IMR-90 (cell line): ENCODE measurements at regions not wholly inside any gene's neighbourhood (a gene's known extent, or its start where the extent isn't known, plus 50 kb on each side); places are given as distances from the start of the nearest gene placed in this dataset.

Experiments
- ATAC-seq: fragments of 200-7000 bp; cut with Tn5 transposase; 2 replicates; pipeline ENCODE4 v1.9.1; 2020; ENCODE audit warnings: low read depth, mild to moderate bottlenecking, moderate library complexity
- BruUV-seq: library from RNA; stranded (reverse); fragments of 400-500 nt; replicated peaks from 2 replicates; lab custom pipeline; 2021; lab: Mats Ljungman, UMichigan
- CTCF ChIA-PET: fragments of 300-600 bp; formaldehyde crosslinking; extraction: SDS; loops from one replicate; lab custom pipeline; 2021; ENCODE audit warnings: antibody characterized with exemption; lab: Yijun Ruan, JAX
- POLR2A ChIA-PET: fragments of 300-600 bp; sonication (Branson Sonifier 250); formaldehyde crosslinking; loops from one replicate; lab custom pipeline; 2022; ENCODE audit warnings: antibody characterized with exemption; ENCODE audit not compliant: unreplicated experiment; lab: Charles Lee
- DNase-seq: peaks from one replicate; pipeline ENCODE4 v3.0.0; 2013
- H2AFZ ChIP-seq: replicated peaks from 2 replicates; pipeline ENCODE3; 2013; ENCODE audit warnings: low read length, mild to moderate bottlenecking; ENCODE audit not compliant: poor library complexity
- H2AK5ac ChIP-seq: 2 replicates; pipeline ENCODE4 v1.6.1; 2013; ENCODE audit warnings: low read depth, low read length, inconsistent platforms
- H2AK9ac ChIP-seq: replicated peaks from 2 replicates; pipeline ENCODE3; 2013; ENCODE audit warnings: mild to moderate bottlenecking, low read depth, low read length, moderate library complexity; ENCODE audit not compliant: poor library complexity
- H2BK120ac ChIP-seq: 2 replicates; pipeline ENCODE4 v1.6.1; 2013; ENCODE audit warnings: low read depth, low read length, inconsistent platforms
- H2BK15ac ChIP-seq: 3 replicates; pipeline ENCODE4 v1.6.1; 2013; ENCODE audit warnings: low read depth, low read length, inconsistent platforms
- H2BK20ac ChIP-seq: 2 replicates; pipeline ENCODE4 v1.6.1; 2013; ENCODE audit warnings: low read depth, mild to moderate bottlenecking, inconsistent platforms, low read length, moderate library complexity
- H2BK5ac ChIP-seq: 2 replicates; pipeline ENCODE4 v1.6.1; 2013; ENCODE audit warnings: mild to moderate bottlenecking, low read depth, low read length, inconsistent platforms; ENCODE audit not compliant: poor library complexity, severe bottlenecking
- H3K14ac ChIP-seq: replicated peaks from 2 replicates; pipeline ENCODE4 v1.6.1; 2013; ENCODE audit warnings: low read depth, low read length, inconsistent platforms
- H3K18ac ChIP-seq: 2 replicates; pipeline ENCODE4 v1.6.1; 2013; ENCODE audit warnings: low read depth, low read length, control low read depth
- H3K23ac ChIP-seq: 2 replicates; pipeline ENCODE4 v1.6.1; 2013; ENCODE audit warnings: low read depth, low read length, inconsistent platforms
- H3K27ac ChIP-seq: 2 replicates; pipeline ENCODE4 v1.5.1; 2013; ENCODE audit warnings: mild to moderate bottlenecking, control low read depth, low read length; ENCODE audit not compliant: insufficient read depth
- H3K27me3 ChIP-seq: 2 replicates; pipeline ENCODE4 v1.6.1; 2013; ENCODE audit warnings: low read length; ENCODE audit not compliant: control insufficient read depth, insufficient read depth
- H3K36me3 ChIP-seq: 2 replicates; pipeline ENCODE4 v1.6.1; 2013; ENCODE audit warnings: low read length, mixed read lengths; ENCODE audit not compliant: control insufficient read depth, insufficient read depth
- H3K4ac ChIP-seq: 2 replicates; pipeline ENCODE4 v1.6.1; 2013; ENCODE audit warnings: low read depth, low read length, inconsistent platforms
- H3K4me1 ChIP-seq: 2 replicates; pipeline ENCODE4 v1.6.1; 2013; ENCODE audit warnings: low read length, mixed read lengths; ENCODE audit not compliant: control insufficient read depth, insufficient read depth
- H3K4me2 ChIP-seq: 2 replicates; pipeline ENCODE4 v1.6.1; 2013; ENCODE audit warnings: low read depth, mild to moderate bottlenecking, control low read depth, low read length, moderate library complexity
- H3K4me3 ChIP-seq: 2 replicates; pipeline ENCODE4 v1.5.1; 2013; ENCODE audit warnings: low read depth, mild to moderate bottlenecking, control low read depth, low read length, moderate library complexity; ENCODE audit not compliant: insufficient read depth
- H3K56ac ChIP-seq: 2 replicates; pipeline ENCODE4 v1.6.1; 2013; ENCODE audit warnings: low read length, inconsistent platforms; ENCODE audit not compliant: insufficient read depth; ENCODE audit errors: extremely low read depth
- H3K79me1 ChIP-seq, 2 experiments: 2 replicates each; pipeline ENCODE4 v1.6.1; 2013; ENCODE audit warnings: low read length in 2 of 2, inconsistent platforms in 1 of 2, low read depth in 1 of 2
- H3K9ac ChIP-seq: 2 replicates; pipeline ENCODE4 v1.6.1; 2013; ENCODE audit warnings: low read depth, low read length, control low read depth
- H3K9me1 ChIP-seq: 2 replicates; pipeline ENCODE4 v1.6.1; 2013; ENCODE audit warnings: low read length, inconsistent platforms; ENCODE audit not compliant: insufficient read depth
- H3K9me3 ChIP-seq: 2 replicates; pipeline ENCODE4 v1.6.1; 2013; ENCODE audit warnings: low read length; ENCODE audit not compliant: control insufficient read depth, insufficient read depth
- H4K20me1 ChIP-seq: 2 replicates; pipeline ENCODE4 v1.6.1; 2013; ENCODE audit warnings: low read length, inconsistent platforms; ENCODE audit not compliant: insufficient read depth
- H4K5ac ChIP-seq: 2 replicates; pipeline ENCODE4 v1.6.1; 2013; ENCODE audit warnings: mild to moderate bottlenecking, low read depth, low read length, control low read depth
- H4K8ac ChIP-seq, 2 experiments: 2 replicates each; pipeline ENCODE4 v1.6.1; 2013; ENCODE audit warnings: low read depth in 2 of 2, low read length in 2 of 2, control low read depth in 1 of 2, inconsistent platforms in 1 of 2
- H4K91ac ChIP-seq: 2 replicates; pipeline ENCODE4 v1.6.1; 2013; ENCODE audit warnings: low read depth, low read length, inconsistent platforms; ENCODE audit not compliant: insufficient read depth
- BHLHE40 ChIP-seq: fragments of 150-350 bp; IDR thresholded peaks from 2 replicates; pipeline ENCODE4 v1.6.1; 2016; ENCODE audit warnings: mild to moderate bottlenecking, low read depth, low read length
- CEBPB ChIP-seq: IDR thresholded peaks from 2 replicates; pipeline ENCODE4 v1.6.1; 2012; ENCODE audit warnings: low read depth, low read length, improper control_type of control experiment
- CHD1 ChIP-seq: IDR thresholded peaks from 2 replicates; pipeline ENCODE4 v1.6.1; 2012; ENCODE audit warnings: low read depth, low read length, improper control_type of control experiment
- FOS ChIP-seq: fragments of 150-350 bp; IDR thresholded peaks from 2 replicates; pipeline ENCODE4 v1.6.1; 2016; ENCODE audit warnings: low read depth, low read length
- MAZ ChIP-seq: IDR thresholded peaks from 2 replicates; pipeline ENCODE4 v1.6.1; 2012; ENCODE audit warnings: low read depth, mild to moderate bottlenecking, low read length, improper control_type of control experiment, moderate library complexity, borderline replicate concordance
- NFE2L2 ChIP-seq: fragments of 150-350 bp; IDR thresholded peaks from 2 replicates; pipeline ENCODE4 v1.6.1; 2016; ENCODE audit warnings: low read depth, mild to moderate bottlenecking, low read length
- POLR2A ChIP-seq: IDR thresholded peaks from 2 replicates; pipeline ENCODE4 v1.6.1; 2012; ENCODE audit warnings: mild to moderate bottlenecking, low read depth, low read length
- RAD21 ChIP-seq: IDR thresholded peaks from 2 replicates; pipeline ENCODE4 v1.6.1; 2012; ENCODE audit warnings: low read length, improper control_type of control experiment
- RCOR1 ChIP-seq: IDR thresholded peaks from 2 replicates; pipeline ENCODE4 v1.6.1; 2012; ENCODE audit warnings: mild to moderate bottlenecking, low read length, improper control_type of control experiment; ENCODE audit not compliant: insufficient replicate concordance
- RFX5 ChIP-seq: IDR thresholded peaks from 2 replicates; pipeline ENCODE4 v1.8.0; 2012; ENCODE audit warnings: low read depth, mild to moderate bottlenecking, low read length, moderate library complexity
- SMC3 ChIP-seq: fragments of 150-350 bp; IDR thresholded peaks from 2 replicates; pipeline ENCODE4 v1.6.1; 2016; ENCODE audit warnings: low read depth, mild to moderate bottlenecking, antibody characterized with exemption, low read length, moderate library complexity
- USF2 ChIP-seq: fragments of 150-350 bp; IDR thresholded peaks from 2 replicates; pipeline ENCODE4 v1.6.1; 2017; ENCODE audit warnings: mild to moderate bottlenecking, antibody characterized with exemption, low read length, low read depth
- WGBS, 2 experiments: methylation state at CpG; one replicate each; pipeline versions ENCODE4 v1.1.5 to v1.1.7; 2013; ENCODE audit warnings: missing lambda C conversion rate in 2 of 2; ENCODE audit not compliant: insufficient read length in 1 of 2; ENCODE audit errors: extremely low coverage in 2 of 2; 5-methylcytosine and 5-hydroxymethylcytosine counted together
- dilution Hi-C: fragments of 300-500 bp; cut with HindIII; formaldehyde crosslinking; loops from one replicate; pipeline ENCODE4 v1.14.3; 2018; ENCODE audit warnings: low sequenced_read_pairs; ENCODE audit not compliant: unreplicated experiment
- in situ Hi-C: fragments of 300-500 bp; cut with MboI; formaldehyde crosslinking; loops from 3 replicates; pipeline ENCODE4 v1.14.3; 2019; ENCODE audit warnings: low sequenced_read_pairs, inconsistent platforms, mixed read lengths
- intact Hi-C: fragments of 100-400 bp; cut with micrococcal nuclease; formaldehyde crosslinking; loops from 2 replicates; pipeline ENCODE4 v1.10.0; 2022
- TF ChIP-seq, protein P1 (sequence below): fragments of 150-350 bp; IDR thresholded peaks from 2 replicates; pipeline ENCODE4 v1.6.1; 2016; ENCODE audit warnings: low read depth, mild to moderate bottlenecking, low read length, moderate library complexity, borderline replicate concordance
- TF ChIP-seq, protein P2 (sequence below): conservative IDR thresholded peaks from 2 replicates; pipeline ENCODE4 v1.5.1; 2012; ENCODE audit warnings: mild to moderate bottlenecking, low read depth, low read length, improper control_type of control experiment

GRCh38 chr1:208461680-208462079, 217.5 kb upstream of the PLXNA2 start:
- no peak overlapping the region for H2BK15ac ChIP-seq
- POLR2A ChIA-PET: no interaction called here
- in situ Hi-C loops (no loop called here), dilution Hi-C loops (no loop called here), intact Hi-C loops (no loop called here)
- no peak overlapping the region for H3K18ac ChIP-seq
- no peak overlapping the region for H2BK5ac ChIP-seq
- no peak overlapping the region for H3K4me2 ChIP-seq
- ATAC-seq: no peak
- H3K56ac ChIP-seq: no peak overlapping the region
- no peaks in the 10 kb centered on the region for H3K27me3 ChIP-seq
- H3K23ac ChIP-seq: no peak overlapping the region
- no peak overlapping the region for H2AK9ac ChIP-seq
- no peak overlapping the region for H3K4ac ChIP-seq
- H3K79me1 ChIP-seq: no peaks in the 10 kb centered on the region
- H3K4me1 ChIP-seq: no peaks in the 10 kb centered on the region
- BruUV-seq: no TSS peak
- no peak overlapping the region for H4K8ac ChIP-seq
- H3K9me1 ChIP-seq: no peaks in the 10 kb centered on the region
- no peak overlapping the region for H2BK20ac ChIP-seq
- no peaks in the 10 kb centered on the region; the same call in 1 of the 2 replicates for H3K9me3 ChIP-seq
- H4K5ac ChIP-seq: no peak overlapping the region
- CTCF ChIA-PET: no interaction called here
- no peak overlapping the region for H4K91ac ChIP-seq
- no peak overlapping the region for H2AFZ ChIP-seq
- TF ChIP-seq, protein P1, sequence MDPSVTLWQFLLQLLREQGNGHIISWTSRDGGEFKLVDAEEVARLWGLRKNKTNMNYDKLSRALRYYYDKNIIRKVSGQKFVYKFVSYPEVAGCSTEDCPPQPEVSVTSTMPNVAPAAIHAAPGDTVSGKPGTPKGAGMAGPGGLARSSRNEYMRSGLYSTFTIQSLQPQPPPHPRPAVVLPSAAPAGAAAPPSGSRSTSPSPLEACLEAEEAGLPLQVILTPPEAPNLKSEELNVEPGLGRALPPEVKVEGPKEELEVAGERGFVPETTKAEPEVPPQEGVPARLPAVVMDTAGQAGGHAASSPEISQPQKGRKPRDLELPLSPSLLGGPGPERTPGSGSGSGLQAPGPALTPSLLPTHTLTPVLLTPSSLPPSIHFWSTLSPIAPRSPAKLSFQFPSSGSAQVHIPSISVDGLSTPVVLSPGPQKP: no peak
- TF ChIP-seq POLR2A (no peak), RAD21 (no peak), RCOR1 (no peak), BHLHE40 (no peak), MAZ (no peak), FOS (no peak), SMC3 (no peak), CHD1 (no peak), USF2 (no peak), RFX5 (no peak), NFE2L2 (no peak), CEBPB (no peak)
- TF ChIP-seq, protein P2, sequence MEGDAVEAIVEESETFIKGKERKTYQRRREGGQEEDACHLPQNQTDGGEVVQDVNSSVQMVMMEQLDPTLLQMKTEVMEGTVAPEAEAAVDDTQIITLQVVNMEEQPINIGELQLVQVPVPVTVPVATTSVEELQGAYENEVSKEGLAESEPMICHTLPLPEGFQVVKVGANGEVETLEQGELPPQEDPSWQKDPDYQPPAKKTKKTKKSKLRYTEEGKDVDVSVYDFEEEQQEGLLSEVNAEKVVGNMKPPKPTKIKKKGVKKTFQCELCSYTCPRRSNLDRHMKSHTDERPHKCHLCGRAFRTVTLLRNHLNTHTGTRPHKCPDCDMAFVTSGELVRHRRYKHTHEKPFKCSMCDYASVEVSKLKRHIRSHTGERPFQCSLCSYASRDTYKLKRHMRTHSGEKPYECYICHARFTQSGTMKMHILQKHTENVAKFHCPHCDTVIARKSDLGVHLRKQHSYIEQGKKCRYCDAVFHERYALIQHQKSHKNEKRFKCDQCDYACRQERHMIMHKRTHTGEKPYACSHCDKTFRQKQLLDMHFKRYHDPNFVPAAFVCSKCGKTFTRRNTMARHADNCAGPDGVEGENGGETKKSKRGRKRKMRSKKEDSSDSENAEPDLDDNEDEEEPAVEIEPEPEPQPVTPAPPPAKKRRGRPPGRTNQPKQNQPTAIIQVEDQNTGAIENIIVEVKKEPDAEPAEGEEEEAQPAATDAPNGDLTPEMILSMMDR: no peak
- H3K14ac ChIP-seq: no peak overlapping the region
- WGBS, 2 experiments: no CpG with 5 or more reads among the region's 4 CpGs
- no peak for DNase-seq
- no peak overlapping the region for H2BK120ac ChIP-seq
- no peak overlapping the region for H3K27ac ChIP-seq
- no peak overlapping the region for H3K4me3 ChIP-seq
- H2AK5ac ChIP-seq: no peak overlapping the region
- H3K9ac ChIP-seq: no peak overlapping the region
- H4K20me1 ChIP-seq: no peaks in the 10 kb centered on the region
- no peaks in the 10 kb centered on the region for H3K36me3 ChIP-seq
